HG02970 (cell line): ENCODE measurements at regions not wholly inside any gene's neighbourhood (a gene's known extent, or its start where the extent isn't known, plus 50 kb on each side); places are given as distances from the start of the nearest gene placed in this dataset.

Experiments used
- ATAC-seq: cut with Tn5 transposase; IDR thresholded peaks from one replicate; pipeline ENCODE4 v1.9.1; 2021; ENCODE audit warnings: mild to moderate bottlenecking, moderate library complexity, moderate number of reproducible peaks; ENCODE audit not compliant: unreplicated experiment, low FRiP score

DNA sequence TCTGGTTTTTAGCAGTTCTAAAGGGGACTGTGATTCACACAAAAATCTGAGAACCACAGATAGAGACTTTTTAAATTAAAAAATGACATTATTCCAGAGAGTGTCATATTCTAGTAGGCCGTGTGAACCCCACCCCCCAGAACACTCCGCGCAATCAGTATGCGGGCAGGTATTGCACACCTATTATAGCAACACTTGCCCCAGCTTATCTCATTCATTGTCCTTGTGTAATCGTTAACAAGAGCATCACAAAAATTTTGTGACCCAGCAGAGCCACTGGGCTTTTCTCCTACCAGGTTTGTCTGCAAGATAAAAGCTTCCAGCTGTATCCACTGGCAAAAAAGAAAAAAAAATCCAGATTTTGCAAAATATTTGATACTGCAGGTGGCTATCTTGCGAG, 394.1 kb upstream of the SMIM31 start:
- no peak for ATAC-seq

DNA sequence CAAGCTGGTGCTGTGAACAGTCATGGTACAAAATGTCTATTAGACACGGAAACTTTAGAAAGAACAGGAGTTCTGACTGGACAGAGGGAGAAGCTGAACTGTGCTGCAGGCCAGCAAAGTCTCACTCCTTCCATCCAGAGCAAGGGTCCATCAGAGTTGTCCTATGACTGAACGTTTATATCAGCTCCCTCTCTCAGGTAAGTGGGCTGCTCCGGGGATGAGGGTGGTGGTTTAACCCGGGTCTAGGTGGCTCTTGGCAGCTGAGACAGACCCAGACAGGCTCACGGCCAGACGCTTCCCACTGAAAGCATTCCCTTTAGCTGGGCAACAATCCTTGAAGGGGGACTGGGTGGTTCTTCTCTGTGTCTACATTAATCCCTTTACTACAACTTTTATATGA, 385.0 kb upstream of the SMIM31 start:
- ATAC-seq: no peak

- no peak for ATAC-seq
These were observed 380.9 kb upstream of the SMIM31 start for GRCh38 chr4:164373021-164373420.

DNA sequence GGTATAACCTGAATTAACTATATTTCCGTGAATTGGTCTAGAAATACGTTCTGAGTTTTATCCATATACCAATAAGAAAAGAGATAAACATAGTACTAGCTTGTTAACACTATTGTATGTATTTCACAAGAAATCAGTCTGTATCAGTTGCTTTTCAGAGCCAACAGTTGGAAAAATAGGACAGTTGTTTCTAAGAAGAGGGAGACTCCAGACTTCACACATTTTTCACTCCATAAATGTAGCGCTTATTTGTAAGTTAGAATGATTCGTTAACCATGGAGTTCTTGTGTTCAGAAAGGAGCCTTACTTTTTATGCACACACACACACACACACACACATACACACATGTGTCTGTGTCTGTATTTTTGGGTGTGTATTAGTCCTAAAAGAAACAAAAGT, 376.7 kb upstream of the SMIM31 start:
- ATAC-seq: no peak

- ATAC-seq: no peak
These were observed 375.6 kb upstream of the SMIM31 start for GRCh38 chr4:164378361-164378760.

GRCh38 chr4:164379694-164380093, 374.2 kb upstream of the SMIM31 start:
- no peak for ATAC-seq

DNA sequence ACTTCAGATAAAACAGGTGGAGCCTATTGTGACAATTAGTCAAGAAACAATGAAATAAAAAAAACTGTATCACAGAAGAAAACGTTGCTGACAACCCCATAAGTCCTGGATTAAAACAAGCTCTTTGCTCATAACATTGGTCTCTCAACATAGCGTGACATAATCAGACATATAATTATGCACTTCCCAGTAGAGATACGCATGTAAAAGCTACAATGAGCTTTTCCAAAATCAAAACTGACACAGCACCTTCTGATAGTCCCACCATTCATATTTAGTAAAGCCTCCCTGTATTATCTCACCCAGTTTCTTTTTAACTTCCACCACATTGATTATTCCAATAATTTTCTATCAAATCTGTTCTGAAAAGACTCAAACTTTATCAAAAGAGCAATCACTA, 372.1 kb upstream of the SMIM31 start:
- ATAC-seq: no peak

GRCh38 chr4:164383058-164383357, 370.9 kb upstream of the SMIM31 start:
- ATAC-seq: no peak

DNA sequence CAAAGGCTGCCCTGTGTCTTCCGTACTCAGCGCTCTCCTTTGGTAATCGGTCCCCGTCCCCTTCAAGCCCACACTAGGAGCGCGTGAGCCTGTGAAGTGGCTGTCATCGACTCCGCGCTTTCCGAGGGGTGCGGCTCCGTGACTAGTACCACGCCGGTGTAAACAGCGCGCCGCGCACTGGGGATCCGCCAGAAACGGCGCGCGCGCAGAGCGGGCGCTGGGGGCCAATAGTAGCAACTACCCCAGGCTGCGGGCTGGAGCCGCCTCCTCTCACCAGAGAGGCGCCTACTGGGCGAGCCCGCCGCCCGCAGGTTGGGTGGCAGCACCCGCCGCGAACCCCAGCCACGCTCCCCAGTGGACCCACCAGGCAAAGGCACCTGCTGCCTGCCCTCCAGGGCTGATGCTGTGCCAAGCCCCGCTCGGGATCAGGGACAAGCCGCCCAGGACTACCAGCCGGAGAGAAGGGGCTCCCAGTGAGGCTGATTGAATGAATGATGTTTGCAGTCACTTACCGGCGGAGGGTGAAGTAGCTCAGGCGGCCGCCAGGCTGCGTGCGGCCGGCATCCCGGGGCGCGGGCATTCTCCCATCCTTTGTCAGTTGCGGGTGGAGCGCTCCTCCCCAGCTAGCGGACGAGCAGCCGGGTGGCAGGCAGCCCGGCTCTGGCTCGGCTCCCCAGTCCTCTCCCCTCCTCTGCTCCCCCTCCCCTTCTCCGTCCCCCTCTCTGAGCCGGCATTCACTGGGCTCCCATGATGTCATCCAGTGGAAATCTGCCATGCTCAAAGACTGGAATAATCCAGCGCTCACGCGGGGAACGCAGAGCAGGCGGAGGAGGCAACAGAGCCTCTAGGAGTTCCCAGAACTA, 370.3 kb upstream of the SMIM31 start:
- no peak for ATAC-seq

DNA sequence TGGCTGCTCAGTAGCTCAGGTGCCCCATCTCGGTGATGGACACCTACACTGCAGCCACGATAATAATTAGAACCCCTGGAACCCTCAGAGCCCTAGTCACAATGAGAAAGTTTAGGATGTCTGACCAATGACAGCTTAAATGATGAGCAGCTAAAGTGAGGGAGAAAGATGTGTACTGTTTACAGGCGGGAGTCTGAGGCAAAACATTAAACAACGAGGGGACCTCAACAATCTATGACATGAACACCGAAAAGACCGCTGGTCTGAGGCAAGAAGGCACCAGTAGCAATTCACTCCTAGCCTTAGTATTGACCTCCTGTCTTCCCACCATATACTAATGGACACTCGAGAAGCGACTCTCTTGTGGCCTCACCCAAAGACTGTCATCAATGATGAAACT, 369.5 kb upstream of the SMIM31 start:
- no peak for ATAC-seq

- ATAC-seq: no peak
These were observed 357.5 kb upstream of the SMIM31 start for GRCh38 chr4:164396439-164396838.

GRCh38 chr4:164402554-164402953, 351.4 kb upstream of the SMIM31 start:
- no peak for ATAC-seq

- no peak for ATAC-seq
These were observed 348.2 kb upstream of the SMIM31 start for GRCh38 chr4:164405774-164406173.

- no peak for ATAC-seq
These were observed 345.1 kb upstream of the SMIM31 start for GRCh38 chr4:164408831-164409230.

GRCh38 chr4:164410401-164410800, 343.5 kb upstream of the SMIM31 start:
- no peak for ATAC-seq

- no peak for ATAC-seq
These were observed 341.7 kb upstream of the SMIM31 start for GRCh38 chr4:164412246-164412645.

DNA sequence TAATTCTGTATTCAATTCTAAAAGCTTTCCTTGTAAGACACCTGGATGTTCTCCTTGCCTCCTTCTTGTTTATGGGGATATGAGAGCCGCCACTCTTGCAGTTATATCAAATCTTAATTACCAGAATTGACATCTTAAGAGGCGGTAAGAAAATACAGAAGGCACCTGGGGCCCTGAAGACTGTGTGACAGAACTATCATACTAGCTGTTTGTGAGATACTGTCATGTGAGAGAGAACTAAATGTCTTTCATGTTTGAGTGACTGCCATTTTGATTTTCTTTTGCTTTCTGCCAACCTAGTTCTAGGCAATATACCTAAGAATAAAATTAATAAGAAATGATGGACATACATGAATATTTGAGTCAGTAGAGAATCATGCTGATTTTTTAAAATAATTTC, 340.2 kb upstream of the SMIM31 start:
- ATAC-seq: no peak

DNA sequence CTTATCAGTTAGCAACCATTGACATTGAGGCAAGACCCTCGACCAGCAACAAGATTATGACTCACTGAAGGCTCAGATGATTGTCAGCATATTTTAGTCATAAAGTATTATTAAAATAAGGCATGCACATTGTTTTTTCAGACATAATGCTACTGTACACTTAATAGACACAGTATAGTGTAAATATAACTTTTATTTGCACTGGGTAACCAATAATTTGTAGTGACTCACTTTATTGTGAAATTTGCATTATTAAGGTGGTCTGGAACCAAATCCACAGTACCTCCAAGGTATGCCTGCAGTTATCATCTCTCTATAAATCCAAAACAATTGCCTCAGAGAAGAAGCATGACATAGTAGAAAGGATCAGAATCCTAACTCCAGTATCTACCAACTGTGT, 330.1 kb upstream of the SMIM31 start:
- ATAC-seq: no peak

DNA sequence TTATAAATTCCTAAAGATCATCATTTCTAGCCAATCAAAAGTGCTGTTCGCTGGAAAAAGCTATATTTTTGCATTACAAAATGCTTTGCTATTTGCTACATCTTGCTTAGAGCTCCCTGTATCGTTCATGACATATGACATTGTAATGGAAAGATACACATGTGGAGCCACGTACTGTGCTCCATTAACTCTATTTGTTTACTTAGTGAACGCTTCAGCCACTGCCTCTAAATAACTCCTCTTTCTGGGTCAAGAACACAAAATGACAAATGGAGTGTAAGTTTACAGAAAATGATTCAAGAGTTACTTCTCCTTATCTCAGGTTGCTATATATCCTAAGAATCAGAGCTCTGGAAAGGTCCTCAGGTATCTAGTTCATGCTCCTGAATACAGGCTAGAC, 329.1 kb upstream of the SMIM31 start:
- ATAC-seq: no peak

DNA sequence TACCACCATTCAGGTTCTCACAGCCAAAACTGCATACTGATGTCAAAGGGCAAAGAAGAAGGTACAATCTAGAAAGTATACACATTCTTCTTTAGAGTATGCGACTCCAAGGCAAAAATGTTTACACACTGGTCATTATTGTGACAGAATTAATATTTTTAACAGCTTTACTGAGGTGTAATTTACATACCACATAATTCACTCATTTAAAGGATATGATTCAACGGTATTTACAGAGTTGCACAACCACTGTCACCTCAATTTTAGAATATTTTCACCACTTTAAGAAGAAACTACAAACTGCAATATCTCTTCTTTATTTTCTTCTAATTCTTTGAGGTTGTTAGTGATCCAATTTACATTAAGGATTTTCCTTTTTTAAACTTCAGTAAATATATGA, 325.4 kb upstream of the SMIM31 start:
- ATAC-seq: no peak

DNA sequence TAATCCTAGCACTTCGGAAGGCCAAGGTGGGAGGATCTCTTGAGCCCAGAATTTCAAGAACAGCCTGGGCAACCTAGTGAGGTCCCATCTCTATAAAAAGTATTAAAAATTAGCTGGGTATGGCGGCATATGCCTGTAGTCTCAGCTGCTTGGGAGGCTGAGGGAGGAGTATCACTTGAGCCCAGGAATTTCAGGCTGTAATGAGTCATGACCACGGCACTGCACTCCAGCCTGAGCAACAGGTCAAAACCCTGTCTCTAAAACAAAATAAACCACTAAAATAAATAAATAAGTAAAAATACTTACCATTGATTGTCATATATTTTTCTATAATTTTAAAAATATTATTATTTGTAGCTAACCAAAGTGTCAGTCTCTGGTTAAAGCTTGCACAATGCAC, 315.6 kb upstream of the SMIM31 start:
- ATAC-seq: no peak

DNA sequence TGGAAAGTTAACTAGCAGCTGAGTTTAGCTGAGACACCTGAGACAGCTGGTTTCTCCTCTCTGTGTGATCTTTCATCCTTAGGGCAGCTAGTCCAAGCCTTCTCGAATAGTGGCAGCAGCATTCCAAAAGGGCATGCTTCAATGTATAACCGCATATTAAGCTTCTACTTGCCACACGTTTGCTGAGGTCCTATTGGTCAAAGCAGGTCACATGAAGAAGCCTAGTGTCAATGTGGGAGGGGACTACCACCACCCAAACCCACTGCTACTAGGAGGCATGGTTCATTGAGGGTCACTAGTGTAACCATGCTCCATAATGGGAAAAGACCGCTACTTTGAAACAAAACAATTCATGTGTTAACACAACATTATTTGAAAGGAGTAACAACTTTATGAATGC, 314.9 kb upstream of the SMIM31 start:
- no peak for ATAC-seq

GRCh38 chr4:164440199-164440598, 313.7 kb upstream of the SMIM31 start:
- no peak for ATAC-seq
